ENCODE measurements at regions not wholly inside any gene's neighbourhood (a gene's known extent, or its start where the extent isn't known, plus 50 kb on each side); places are given as distances from the start of the nearest gene placed in this dataset.
A peak's percentile ranks its signal among the peaks of the same experiment; 100 is the strongest.

DNA sequence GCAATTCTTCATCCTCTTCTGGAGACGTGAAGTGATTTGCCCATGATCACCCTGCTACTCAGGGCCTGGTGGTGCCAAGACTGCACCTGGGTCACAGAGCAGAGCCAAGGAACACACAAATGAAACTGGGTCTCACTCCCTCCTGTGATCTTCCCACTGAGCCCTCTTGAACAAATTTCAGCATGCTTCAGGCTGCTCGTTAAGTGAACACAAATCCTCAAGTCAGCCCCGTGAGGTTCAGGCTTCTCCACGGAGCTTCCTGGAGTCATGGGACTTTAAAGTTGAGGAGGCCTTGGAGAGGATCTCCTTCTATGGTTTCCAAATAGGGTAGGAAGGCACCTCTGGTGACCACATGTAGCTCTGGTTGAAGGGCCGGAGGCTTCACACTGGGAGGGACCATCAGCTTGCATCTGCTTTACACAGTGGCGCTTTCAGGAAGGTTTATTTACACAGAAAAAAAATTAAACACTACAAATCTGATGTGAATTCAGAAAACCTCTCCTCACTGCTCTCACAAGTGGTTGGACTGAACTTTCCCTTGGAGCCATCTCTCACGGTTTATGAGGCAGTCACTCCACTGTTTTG, 255.4 kb downstream of the LOXHD1 start:
- H3K27me3 ChIP-seq (ENCODE audit: low read depth, low read length) = no peaks in the 10 kb centered on the region
- H3K4me1 ChIP-seq (ENCODE audit: low read length) = peaks cover 63% of the 10 kb centered on the region
- no peak overlapping the region for H3K4me3 ChIP-seq (ENCODE audit: low read length)
- H3K9me3 ChIP-seq (ENCODE audit: insufficient read depth, low read length) = no peaks in the 10 kb centered on the region
- TF ChIP-seq EZH2phosphoT487 (IDR thresholded peaks at IDR 0.05; ENCODE audit: low read depth) = no peak
- TF ChIP-seq, protein P1, sequence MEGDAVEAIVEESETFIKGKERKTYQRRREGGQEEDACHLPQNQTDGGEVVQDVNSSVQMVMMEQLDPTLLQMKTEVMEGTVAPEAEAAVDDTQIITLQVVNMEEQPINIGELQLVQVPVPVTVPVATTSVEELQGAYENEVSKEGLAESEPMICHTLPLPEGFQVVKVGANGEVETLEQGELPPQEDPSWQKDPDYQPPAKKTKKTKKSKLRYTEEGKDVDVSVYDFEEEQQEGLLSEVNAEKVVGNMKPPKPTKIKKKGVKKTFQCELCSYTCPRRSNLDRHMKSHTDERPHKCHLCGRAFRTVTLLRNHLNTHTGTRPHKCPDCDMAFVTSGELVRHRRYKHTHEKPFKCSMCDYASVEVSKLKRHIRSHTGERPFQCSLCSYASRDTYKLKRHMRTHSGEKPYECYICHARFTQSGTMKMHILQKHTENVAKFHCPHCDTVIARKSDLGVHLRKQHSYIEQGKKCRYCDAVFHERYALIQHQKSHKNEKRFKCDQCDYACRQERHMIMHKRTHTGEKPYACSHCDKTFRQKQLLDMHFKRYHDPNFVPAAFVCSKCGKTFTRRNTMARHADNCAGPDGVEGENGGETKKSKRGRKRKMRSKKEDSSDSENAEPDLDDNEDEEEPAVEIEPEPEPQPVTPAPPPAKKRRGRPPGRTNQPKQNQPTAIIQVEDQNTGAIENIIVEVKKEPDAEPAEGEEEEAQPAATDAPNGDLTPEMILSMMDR (IDR thresholded peaks at IDR 0.05; ENCODE audit: low read depth, low read length) = no peak
- no peak overlapping the region for H2AFZ ChIP-seq (ENCODE audit: low read depth, low read length)
- H3K36me3 ChIP-seq (replicated peaks; ENCODE audit: low read depth, low read length) = no peaks in the 10 kb centered on the region
- no peaks in the 10 kb centered on the region for H3K79me2 ChIP-seq (ENCODE audit: low read length)
- no peak overlapping the region for H3K9ac ChIP-seq (ENCODE audit: low read length)
- no peak overlapping the region for H3K27ac ChIP-seq (ENCODE audit: low read length)
- no peaks in the 10 kb centered on the region for H4K20me1 ChIP-seq (ENCODE audit: insufficient read depth, low read length)
- no peak overlapping the region for H3K4me2 ChIP-seq (ENCODE audit: low read length)

DNA sequence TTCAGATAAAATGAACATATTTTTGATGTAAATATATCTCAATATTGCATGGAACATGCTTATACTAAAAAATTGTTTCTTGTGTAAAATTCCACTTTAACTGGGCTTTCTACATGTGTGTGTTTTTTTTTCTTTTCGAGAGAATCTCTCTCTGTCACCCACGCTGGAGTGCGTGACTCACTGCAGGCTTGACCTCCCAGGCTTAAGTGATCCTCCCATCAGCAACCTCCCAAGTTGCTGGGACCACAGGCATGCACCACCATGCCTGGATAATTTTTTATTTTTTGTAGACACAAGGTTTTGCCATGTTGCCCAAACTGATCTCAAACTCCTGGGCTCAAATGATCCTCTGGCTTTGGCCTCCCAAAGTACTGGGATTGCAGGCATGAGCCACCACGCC, 254.6 kb downstream of the LOXHD1 start:
- TF ChIP-seq, protein P1 (IDR thresholded peaks at IDR 0.05; ENCODE audit: low read depth, low read length) = no peak
- no peak for TF ChIP-seq EZH2phosphoT487 (IDR thresholded peaks at IDR 0.05; ENCODE audit: low read depth)
- H3K36me3 ChIP-seq (replicated peaks; ENCODE audit: low read depth, low read length) = no peaks in the 10 kb centered on the region
- H3K27ac ChIP-seq (ENCODE audit: low read length) = peak overlapping the region; percentile 32
- H3K27me3 ChIP-seq (ENCODE audit: low read depth, low read length) = no peaks in the 10 kb centered on the region
- peak overlapping the region; percentile 70 for H2AFZ ChIP-seq (ENCODE audit: low read depth, low read length)
- H3K79me2 ChIP-seq (ENCODE audit: low read length) = no peaks in the 10 kb centered on the region
- no peaks in the 10 kb centered on the region for H3K9me3 ChIP-seq (ENCODE audit: insufficient read depth, low read length)
- no peak overlapping the region for H3K4me3 ChIP-seq (ENCODE audit: low read length)
- peak overlapping the region; percentile 41 for H3K4me2 ChIP-seq (ENCODE audit: low read length)
- H3K4me1 ChIP-seq (ENCODE audit: low read length) = peaks cover 61% of the 10 kb centered on the region
- no peaks in the 10 kb centered on the region for H4K20me1 ChIP-seq (ENCODE audit: insufficient read depth, low read length)
- H3K9ac ChIP-seq (ENCODE audit: low read length) = peak overlapping the region; percentile 13; the same call in 1 of the 2 replicates

DNA sequence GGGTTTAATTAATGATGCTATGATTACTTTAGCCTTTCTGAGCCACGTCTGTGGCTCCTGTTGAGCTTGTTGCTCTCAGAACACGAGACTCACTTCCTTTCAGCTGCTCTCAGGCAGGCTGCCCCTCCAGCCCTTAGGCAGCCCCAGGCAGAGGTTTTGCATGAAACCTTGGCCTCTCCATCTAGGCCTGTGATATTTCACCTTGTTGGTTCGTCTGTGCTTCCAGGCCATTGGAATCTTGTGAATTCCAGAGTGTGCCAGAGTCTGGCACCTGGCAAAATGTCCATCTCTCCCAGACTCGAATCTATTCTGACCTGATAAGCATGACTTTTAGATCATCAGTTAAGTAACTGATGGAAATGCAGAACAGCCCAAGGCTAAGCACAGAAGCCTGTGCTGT, 254.1 kb downstream of the LOXHD1 start:
- Histone ChIP-seq H3K9me3 (ENCODE audit: insufficient read depth, low read length) (no peaks in the 10 kb centered on the region), H3K4me2 (ENCODE audit: low read length) (peak overlapping the region; percentile 41), H3K4me1 (ENCODE audit: low read length) (peaks cover 61% of the 10 kb centered on the region), H3K27me3 (ENCODE audit: low read depth, low read length) (no peaks in the 10 kb centered on the region), H3K9ac (ENCODE audit: low read length) (peak overlapping the region; percentile 13; the same call in 1 of the 2 replicates), H2AFZ (ENCODE audit: low read depth, low read length) (peak overlapping the region; percentile 70), H4K20me1 (ENCODE audit: insufficient read depth, low read length) (no peaks in the 10 kb centered on the region), H3K79me2 (ENCODE audit: low read length) (no peaks in the 10 kb centered on the region), H3K27ac (ENCODE audit: low read length) (peak overlapping the region; percentile 32), H3K4me3 (ENCODE audit: low read length) (no peak overlapping the region), H3K36me3 (replicated peaks; ENCODE audit: low read depth, low read length) (no peaks in the 10 kb centered on the region)
- TF ChIP-seq, protein P1 (IDR thresholded peaks at IDR 0.05; ENCODE audit: low read depth, low read length) = no peak
- TF ChIP-seq EZH2phosphoT487 (IDR thresholded peaks at IDR 0.05; ENCODE audit: low read depth) = no peak

DNA sequence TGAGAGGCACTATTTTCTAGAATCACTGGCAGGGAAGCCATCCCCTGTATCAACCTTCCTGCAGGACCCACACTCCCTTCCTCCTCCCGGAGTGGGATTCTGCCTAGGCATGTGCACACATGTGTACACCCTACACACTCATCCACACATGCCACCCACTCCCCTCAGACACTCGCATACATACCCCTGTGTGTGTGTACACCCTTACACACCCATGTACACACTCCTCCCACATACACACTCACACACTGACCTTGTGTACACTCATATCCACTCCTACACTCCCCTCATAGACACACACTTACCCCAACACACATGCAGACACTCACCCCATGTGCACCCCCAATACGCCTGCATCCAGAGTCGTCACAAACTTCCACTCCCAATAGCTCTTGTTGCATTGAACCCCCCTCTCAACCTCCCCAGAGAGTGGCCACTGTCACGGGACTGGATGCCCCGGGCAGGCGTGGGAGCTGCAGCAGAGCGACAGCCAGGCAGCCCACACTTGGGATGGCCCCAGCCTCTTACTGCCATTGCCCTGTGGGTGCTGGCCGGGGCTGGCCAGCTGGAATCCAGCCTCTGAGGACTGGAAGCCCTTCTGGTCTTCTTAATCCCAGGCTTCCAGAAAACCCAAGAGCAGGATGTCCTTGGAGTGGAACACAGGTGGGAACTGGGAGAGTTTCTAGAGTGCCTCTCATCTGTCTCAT, 251.0 kb downstream of the LOXHD1 start:
- no peak overlapping the region for H3K9ac ChIP-seq (ENCODE audit: low read length)
- no peaks in the 10 kb centered on the region for H3K36me3 ChIP-seq (replicated peaks; ENCODE audit: low read depth, low read length)
- no peaks in the 10 kb centered on the region for H4K20me1 ChIP-seq (ENCODE audit: insufficient read depth, low read length)
- no peak overlapping the region for H3K27ac ChIP-seq (ENCODE audit: low read length)
- no peak overlapping the region for H2AFZ ChIP-seq (ENCODE audit: low read depth, low read length)
- H3K4me1 ChIP-seq (ENCODE audit: low read length) = peaks cover 57% of the 10 kb centered on the region
- TF ChIP-seq, protein P1 (IDR thresholded peaks at IDR 0.05; ENCODE audit: low read depth, low read length) = no peak
- no peak for TF ChIP-seq EZH2phosphoT487 (IDR thresholded peaks at IDR 0.05; ENCODE audit: low read depth)
- H3K9me3 ChIP-seq (ENCODE audit: insufficient read depth, low read length) = no peaks in the 10 kb centered on the region
- no peak overlapping the region for H3K4me3 ChIP-seq (ENCODE audit: low read length)
- no peak overlapping the region for H3K4me2 ChIP-seq (ENCODE audit: low read length)
- no peaks in the 10 kb centered on the region for H3K27me3 ChIP-seq (ENCODE audit: low read depth, low read length)
- no peaks in the 10 kb centered on the region for H3K79me2 ChIP-seq (ENCODE audit: low read length)

Data from OCI-LY3 (cell line).